HG03097 (cell line): ENCODE measurements at regions not wholly inside any gene's neighbourhood (a gene's known extent, or its start where the extent isn't known, plus 50 kb on each side); places are given as distances from the start of the nearest gene placed in this dataset.
"Not testable (repeated sequence)": the region's sequence is repeated elsewhere in the genome, so short reads cannot be mapped to it uniquely, and the experiment has no call there.

ENCODE experiments used
- ATAC-seq: cut with Tn5 transposase; IDR thresholded peaks from one replicate; pipeline ENCODE4 v1.9.1; 2021; ENCODE audit not compliant: unreplicated experiment, low FRiP score

GRCh38 chr6:86629123-86629522, 308.2 kb upstream of the HTR1E start:
- ATAC-seq = no peak

DNA sequence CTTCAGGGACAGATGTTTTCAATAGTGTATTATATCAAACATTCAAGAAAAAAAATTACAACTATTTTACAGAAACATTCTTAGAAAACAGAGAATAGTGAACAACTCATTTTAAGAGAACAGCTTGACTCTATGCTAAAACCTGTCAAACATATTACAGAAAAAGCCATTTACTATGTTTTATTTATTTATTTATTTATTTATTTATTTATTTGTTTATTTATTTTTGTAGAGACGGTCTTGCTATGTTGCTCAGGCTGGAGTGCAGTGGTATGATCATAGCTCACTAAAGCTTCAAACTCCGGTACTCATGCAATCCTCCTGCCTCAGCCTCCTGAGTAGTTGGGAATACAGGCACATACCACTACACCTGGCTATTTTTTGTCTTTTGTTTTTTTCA, 317.9 kb upstream of the HTR1E start:
- ATAC-seq = no peak

DNA sequence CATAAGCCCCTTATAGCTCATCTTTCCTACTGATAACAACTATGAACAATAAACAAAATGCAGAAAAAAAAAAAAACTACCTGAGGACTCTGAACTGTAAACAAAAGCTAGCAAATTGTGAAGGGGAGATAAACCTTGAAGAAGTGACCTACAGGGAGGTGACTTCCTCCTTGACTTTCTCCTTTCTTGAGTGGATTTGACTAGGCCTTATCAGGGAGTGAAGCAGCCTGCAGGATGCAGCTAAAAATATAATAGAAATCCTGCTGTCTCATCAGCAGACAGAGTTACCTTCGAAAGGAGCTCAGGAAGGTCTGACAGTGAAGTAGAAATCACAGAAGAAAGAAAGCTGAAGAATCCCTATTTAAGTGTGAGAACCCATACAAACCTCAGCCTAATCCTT, 322.0 kb upstream of the HTR1E start:
- ATAC-seq = no peak

DNA sequence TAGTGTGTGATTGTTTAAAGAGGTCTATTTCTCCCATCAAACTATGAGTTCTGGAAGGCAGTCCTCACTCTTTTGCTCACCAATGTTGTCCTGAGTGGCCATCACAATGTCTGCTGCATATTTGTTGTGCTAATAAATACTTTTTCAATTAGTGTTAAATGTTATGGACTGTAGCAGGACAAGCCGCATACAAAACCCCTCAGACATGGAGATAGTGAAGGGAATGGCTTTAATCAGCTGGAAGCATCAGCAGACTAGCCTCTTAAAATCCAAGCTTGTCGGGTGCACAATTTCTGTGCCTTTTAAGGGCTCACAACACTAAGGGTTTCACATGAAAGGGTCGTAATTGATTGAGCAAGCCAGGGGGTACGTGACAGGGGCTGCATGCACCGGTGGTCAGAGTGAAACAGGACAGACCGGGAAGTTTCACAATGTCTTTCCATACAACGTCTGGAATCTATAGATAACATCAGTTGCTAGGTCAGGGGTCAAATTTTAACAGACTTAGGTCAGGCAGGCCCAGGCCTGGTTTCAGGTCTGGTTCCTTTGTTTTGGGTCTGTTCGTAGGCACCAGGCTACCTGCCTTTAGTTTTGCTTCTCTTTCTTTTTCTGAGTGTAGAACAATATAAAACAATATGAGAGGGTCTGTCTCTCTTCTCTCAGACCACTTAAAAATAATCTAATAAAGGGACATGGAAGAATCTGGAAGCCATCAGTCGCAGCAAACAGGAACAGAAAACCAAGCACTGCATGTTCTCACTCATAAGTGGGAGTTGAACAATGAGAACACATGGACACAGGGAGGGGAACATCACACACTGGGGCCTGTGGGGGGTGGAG, 327.6 kb upstream of the HTR1E start:
- no peak for ATAC-seq

DNA sequence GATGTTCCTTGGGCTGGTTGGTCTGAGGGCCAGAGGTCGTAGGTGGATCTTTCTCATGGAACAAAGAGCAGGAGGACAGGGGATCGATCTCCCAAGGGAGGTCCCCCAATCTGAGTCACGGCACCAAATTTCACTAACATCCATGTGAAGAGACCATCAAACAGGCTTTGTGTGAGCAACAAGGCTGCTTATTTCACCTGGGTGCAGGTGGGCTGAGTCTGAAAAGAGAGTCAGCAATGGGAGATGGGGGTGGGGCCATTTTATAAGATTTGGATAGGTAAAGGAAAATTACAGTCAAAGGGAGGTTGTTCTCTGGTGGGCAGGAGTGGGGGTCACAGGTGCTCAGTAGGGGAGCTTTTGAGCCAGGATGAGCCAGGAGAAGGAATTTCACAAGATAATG, 334.0 kb upstream of the HTR1E start:
- not testable (repeated sequence) for ATAC-seq

- ATAC-seq = not testable (repeated sequence)
Observed at GRCh38 chr6:86602093-86602492, 335.2 kb upstream of the HTR1E start.

GRCh38 chr6:86598969-86599368, 338.4 kb upstream of the HTR1E start:
- ATAC-seq = not testable (repeated sequence)

- no peak for ATAC-seq
Observed at GRCh38 chr6:86595641-86596040, 341.7 kb upstream of the HTR1E start.

DNA sequence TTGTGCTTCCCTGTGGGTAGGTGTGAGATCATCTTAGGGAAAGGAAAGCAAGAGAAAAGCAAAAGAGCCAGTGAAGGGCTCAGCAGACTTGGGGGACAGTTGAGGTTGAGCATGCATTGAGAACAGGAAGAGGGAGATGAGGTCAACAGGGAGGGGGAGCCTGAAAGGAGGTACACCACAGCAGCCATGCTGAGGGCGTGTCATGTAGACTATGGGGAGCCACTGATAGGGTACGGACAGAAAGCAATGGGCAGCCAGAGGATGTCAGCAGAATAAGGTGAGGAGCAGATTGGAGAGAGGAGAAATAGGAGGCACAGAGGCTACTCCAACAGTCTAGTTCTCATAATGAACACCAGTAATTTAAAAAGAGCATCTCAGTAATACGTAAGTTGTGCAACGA, 351.1 kb upstream of the HTR1E start:
- no peak for ATAC-seq

DNA sequence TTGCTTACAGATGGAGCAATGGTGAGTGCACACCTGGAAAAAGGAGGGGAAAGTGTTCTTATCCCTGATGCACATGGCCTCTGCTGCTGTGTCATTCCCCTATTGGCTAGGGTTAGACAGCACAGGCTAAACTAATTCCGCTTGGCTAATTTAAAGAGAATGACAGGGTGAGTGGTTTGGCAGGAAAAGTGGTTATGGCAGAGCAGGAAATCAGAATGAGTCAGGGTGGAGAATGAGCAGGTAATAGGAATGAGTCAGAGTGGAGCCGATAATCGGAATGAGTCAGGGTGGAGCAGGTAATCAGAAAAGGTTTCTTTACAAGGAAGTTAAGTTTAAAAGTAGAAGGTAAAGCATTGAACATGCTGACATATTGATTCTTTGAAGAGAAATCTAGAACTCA, 355.5 kb upstream of the HTR1E start:
- no peak for ATAC-seq

- no peak for ATAC-seq
Observed at GRCh38 chr6:86563197-86563596, 374.1 kb upstream of the HTR1E start.

DNA sequence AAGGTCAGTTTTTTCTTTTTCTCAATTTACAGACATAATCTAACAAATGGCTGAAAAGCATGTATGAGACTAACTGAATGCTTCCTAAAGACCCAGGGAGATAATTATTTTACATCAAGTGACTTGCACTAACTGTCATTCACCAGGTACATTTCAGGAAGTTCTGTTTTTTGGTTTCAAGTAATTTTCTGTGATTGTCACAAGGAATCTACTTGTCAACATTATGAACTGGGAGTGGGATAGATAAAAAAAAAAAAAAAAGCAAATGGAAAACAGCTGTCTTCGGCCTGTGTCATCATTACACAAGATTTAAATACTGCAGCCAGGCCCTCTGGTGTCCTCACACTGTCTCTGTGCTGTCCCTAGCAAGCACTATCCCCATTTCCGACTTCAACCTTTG, 379.0 kb upstream of the HTR1E start:
- no peak for ATAC-seq

- no peak for ATAC-seq
Observed at GRCh38 chr6:86537292-86537861, 400.0 kb upstream of the HTR1E start.

- ATAC-seq = no peak
Observed at GRCh38 chr6:86536121-86536520, 401.2 kb upstream of the HTR1E start.

GRCh38 chr6:86535100-86535499, 402.2 kb upstream of the HTR1E start:
- no peak for ATAC-seq

DNA sequence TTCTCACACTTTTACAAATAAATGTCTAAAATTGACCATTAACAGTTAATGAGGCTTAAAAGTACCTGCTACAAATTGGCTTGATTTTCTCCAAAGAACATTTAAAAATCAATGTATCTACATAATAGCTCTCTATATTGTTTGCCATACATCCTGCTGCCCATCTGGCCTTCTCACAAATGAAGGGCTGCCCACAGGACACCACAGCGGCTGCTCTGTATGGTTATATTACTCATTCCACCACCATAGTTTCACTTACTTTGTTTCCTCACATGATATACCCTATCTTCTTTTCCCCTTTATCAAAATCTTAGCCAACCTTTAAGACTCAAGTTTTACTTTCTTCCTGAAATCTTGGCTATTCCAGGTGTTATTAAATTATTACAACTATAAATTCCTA, 407.7 kb upstream of the HTR1E start:
- ATAC-seq = no peak

GRCh38 chr6:86526238-86526637, 411.1 kb upstream of the HTR1E start:
- no peak for ATAC-seq

DNA sequence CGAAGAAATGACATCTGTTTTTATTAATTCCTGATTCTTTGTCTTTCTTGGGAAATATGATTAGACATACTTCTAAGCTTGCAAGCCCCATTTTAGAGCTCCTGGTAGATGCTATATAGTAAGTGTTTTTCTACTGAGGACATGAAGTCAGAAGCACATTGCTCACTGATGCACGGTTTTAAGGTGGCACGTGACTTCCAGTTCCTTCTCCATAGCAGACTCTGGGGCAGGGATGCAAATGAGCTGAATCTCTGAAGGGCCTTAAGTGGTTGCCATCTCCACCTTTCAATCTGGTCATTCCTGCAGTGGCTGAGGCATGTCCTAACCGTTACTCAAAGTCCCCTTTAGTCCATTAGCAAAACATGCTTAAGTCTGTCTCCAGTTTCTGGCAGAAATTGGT, 421.2 kb upstream of the HTR1E start:
- ATAC-seq = no peak

DNA sequence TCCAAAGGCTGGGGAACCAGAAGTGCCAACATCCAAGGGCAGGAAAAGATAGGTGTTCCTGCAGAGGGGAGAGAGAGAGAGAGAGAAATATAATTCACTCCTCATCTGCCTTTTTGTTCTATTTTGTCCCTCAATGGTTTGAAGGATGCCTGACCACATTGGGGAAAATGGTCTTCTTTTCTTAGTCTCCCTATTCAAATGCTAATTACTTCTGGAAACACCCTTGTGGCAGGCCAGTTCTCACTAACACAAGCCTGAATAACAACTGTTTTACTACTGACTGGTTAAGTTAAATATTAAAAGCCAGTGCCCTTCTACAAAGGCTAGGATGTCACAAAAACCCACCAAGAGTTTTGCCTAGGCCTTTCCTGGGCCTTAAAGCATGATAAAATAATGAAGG, 425.4 kb upstream of the HTR1E start:
- ATAC-seq = no peak

- no peak for ATAC-seq
Observed at GRCh38 chr6:86508230-86508629, 429.1 kb upstream of the HTR1E start.

GRCh38 chr6:86502497-86502896, 434.8 kb upstream of the HTR1E start:
- no peak for ATAC-seq

DNA sequence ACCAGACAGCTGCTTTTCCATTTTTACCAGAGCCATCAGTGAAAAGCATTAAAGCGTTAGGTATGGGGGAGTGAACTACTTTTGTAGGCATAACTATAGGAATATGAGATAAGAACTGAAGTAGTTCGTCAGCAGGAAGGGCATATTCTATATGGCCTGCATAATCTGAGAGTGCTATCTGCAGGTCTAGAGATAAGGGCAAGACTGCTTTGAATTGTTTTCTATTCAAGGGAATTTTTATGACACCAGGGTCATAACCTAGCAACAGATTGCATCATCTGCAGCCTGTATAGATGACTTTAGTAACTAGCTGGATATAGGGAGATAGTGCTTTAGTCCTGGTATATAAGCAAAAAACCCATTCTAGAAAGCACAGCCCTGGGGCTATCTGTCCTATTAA, 437.3 kb upstream of the HTR1E start:
- ATAC-seq = no peak
